ENCODE measurements at regions not wholly inside any gene's neighbourhood (a gene's known extent, or its start where the extent isn't known, plus 50 kb on each side); places are given as distances from the start of the nearest gene placed in this dataset.

GRCh38 chr15:77556622-77557021 is 76.1 kb downstream of the LINGO1 start:
- DNase-seq, result no peak
- ChIA-PET POLR2A (no interaction called here), CTCF (interaction anchor here (0.6 to 2.3 kb wide), 3 partner anchors 13 to 243 kb away, joined by 4 to 17 read pairs (median 6); no protein-coding TSS in a partner anchor)
- H3K9me2 ChIP-seq, result no peaks in the 10 kb centered on the region
- peaks cover 0 to 11% of the 10 kb centered on the region in 2 experiments; a peak in 1 of 4 replicates for H3K4me1 ChIP-seq (ENCODE audit: control insufficient read depth in 1 of 2, insufficient read depth in 2 of 2, low read depth in 1 of 2, low read length in 1 of 2)
- H3K27ac ChIP-seq (ENCODE audit: low read depth in 2 of 2, low read length in 1 of 2), result no peak overlapping the region
- H3K4me2 ChIP-seq, result no peak overlapping the region
- no peaks in the 10 kb centered on the region for H3F3A ChIP-seq (replicated peaks; ENCODE audit: insufficient read depth)
- H3K27me3 ChIP-seq (ENCODE audit: insufficient read depth), result no peaks in the 10 kb centered on the region
- H3K9me3 ChIP-seq, result no peaks in the 10 kb centered on the region
- no peaks in the 10 kb centered on the region for H3K79me2 ChIP-seq (ENCODE audit: insufficient read depth)
- H3K36me3 ChIP-seq (replicated peaks in 1 of 2; ENCODE audit: control insufficient read depth in 1 of 2, insufficient read depth in 2 of 2, low read length in 1 of 2), result no peaks in the 10 kb centered on the region
- WGBS (ENCODE audit: low lambda C conversion rate), result 67% methylated on average over 7 of the region's 7 CpGs
- H3K4me3 ChIP-seq (ENCODE audit: low read depth in 2 of 2, low read length in 1 of 2), result no peak overlapping the region
- no peak overlapping the region for H2AFZ ChIP-seq (ENCODE audit: low read depth)
- no peak overlapping the region for H3K9ac ChIP-seq
- TF ChIP-seq TCF12 (IDR thresholded peaks at IDR 0.05) (no peak), EP300 (IDR thresholded peaks at IDR 0.05; ENCODE audit: borderline replicate concordance in 1 of 2, low read depth in 1 of 2, low read length in 1 of 2) (no peak), USF2 (IDR thresholded peaks at IDR 0.05; ENCODE audit: borderline replicate concordance, low read depth, low read length) (no peak), NRF1 (IDR thresholded peaks at IDR 0.05; ENCODE audit: low read depth, low read length) (no peak), ELF1 (IDR thresholded peaks at IDR 0.05) (no peak), RXRA (IDR thresholded peaks at IDR 0.05; ENCODE audit: borderline replicate concordance, low read depth) (no peak), RCOR1 (IDR thresholded peaks at IDR 0.05; ENCODE audit: low read length) (no peak), JUND (IDR thresholded peaks at IDR 0.05) (no peak), FOSL2 (IDR thresholded peaks at IDR 0.05; ENCODE audit: borderline replicate concordance, low read depth) (no peak), FOXM1 (IDR thresholded peaks at IDR 0.05; ENCODE audit: low read depth) (no peak), SIN3A (IDR thresholded peaks at IDR 0.05; ENCODE audit: borderline replicate concordance, low read depth, low read length) (no peak), SMC3 (IDR thresholded peaks at IDR 0.05; ENCODE audit: low read depth, low read length) (no peak), CHD2 (IDR thresholded peaks at IDR 0.05; ENCODE audit: low read length, partially characterized antibody) (no peak), MXI1 (IDR thresholded peaks at IDR 0.05; ENCODE audit: low read depth, low read length) (no peak), MAX (IDR thresholded peaks at IDR 0.05; ENCODE audit: low read depth) (no peak)
- TF ChIP-seq, protein P1, sequence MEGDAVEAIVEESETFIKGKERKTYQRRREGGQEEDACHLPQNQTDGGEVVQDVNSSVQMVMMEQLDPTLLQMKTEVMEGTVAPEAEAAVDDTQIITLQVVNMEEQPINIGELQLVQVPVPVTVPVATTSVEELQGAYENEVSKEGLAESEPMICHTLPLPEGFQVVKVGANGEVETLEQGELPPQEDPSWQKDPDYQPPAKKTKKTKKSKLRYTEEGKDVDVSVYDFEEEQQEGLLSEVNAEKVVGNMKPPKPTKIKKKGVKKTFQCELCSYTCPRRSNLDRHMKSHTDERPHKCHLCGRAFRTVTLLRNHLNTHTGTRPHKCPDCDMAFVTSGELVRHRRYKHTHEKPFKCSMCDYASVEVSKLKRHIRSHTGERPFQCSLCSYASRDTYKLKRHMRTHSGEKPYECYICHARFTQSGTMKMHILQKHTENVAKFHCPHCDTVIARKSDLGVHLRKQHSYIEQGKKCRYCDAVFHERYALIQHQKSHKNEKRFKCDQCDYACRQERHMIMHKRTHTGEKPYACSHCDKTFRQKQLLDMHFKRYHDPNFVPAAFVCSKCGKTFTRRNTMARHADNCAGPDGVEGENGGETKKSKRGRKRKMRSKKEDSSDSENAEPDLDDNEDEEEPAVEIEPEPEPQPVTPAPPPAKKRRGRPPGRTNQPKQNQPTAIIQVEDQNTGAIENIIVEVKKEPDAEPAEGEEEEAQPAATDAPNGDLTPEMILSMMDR (IDR thresholded peaks at IDR 0.05), result no peak
- TF ChIP-seq, protein P2, sequence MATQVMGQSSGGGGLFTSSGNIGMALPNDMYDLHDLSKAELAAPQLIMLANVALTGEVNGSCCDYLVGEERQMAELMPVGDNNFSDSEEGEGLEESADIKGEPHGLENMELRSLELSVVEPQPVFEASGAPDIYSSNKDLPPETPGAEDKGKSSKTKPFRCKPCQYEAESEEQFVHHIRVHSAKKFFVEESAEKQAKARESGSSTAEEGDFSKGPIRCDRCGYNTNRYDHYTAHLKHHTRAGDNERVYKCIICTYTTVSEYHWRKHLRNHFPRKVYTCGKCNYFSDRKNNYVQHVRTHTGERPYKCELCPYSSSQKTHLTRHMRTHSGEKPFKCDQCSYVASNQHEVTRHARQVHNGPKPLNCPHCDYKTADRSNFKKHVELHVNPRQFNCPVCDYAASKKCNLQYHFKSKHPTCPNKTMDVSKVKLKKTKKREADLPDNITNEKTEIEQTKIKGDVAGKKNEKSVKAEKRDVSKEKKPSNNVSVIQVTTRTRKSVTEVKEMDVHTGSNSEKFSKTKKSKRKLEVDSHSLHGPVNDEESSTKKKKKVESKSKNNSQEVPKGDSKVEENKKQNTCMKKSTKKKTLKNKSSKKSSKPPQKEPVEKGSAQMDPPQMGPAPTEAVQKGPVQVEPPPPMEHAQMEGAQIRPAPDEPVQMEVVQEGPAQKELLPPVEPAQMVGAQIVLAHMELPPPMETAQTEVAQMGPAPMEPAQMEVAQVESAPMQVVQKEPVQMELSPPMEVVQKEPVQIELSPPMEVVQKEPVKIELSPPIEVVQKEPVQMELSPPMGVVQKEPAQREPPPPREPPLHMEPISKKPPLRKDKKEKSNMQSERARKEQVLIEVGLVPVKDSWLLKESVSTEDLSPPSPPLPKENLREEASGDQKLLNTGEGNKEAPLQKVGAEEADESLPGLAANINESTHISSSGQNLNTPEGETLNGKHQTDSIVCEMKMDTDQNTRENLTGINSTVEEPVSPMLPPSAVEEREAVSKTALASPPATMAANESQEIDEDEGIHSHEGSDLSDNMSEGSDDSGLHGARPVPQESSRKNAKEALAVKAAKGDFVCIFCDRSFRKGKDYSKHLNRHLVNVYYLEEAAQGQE (IDR thresholded peaks at IDR 0.05; ENCODE audit: low read depth, low read length), result no peak
- H4K20me1 ChIP-seq (ENCODE audit: insufficient read depth), result no peaks in the 10 kb centered on the region
